ENCODE measurements at regions not wholly inside any gene's neighbourhood (a gene's known extent, or its start where the extent isn't known, plus 50 kb on each side); places are given as distances from the start of the nearest gene placed in this dataset.

- TF ChIP-seq CTCF (IDR thresholded peaks at IDR 0.05) = no peak
- H3K36me3 ChIP-seq (ENCODE audit: control insufficient read depth, insufficient read depth, low read length) = no peaks in the 10 kb centered on the region
- H3K27me3 ChIP-seq (ENCODE audit: control insufficient read depth, insufficient read depth, low read length) = no peaks in the 10 kb centered on the region
- no peak overlapping the region for H3K4me2 ChIP-seq (ENCODE audit: low read length)
- no peak overlapping the region for H3K9ac ChIP-seq
- H3K4me1 ChIP-seq = no peaks in the 10 kb centered on the region
- no peaks in the 10 kb centered on the region for H3K79me2 ChIP-seq
- H2AFZ ChIP-seq = no peak overlapping the region
- H3K4me3 ChIP-seq (ENCODE audit: low read depth, low read length) = no peak overlapping the region
- H3K27ac ChIP-seq = no peak overlapping the region
- no peaks in the 10 kb centered on the region for H3K9me3 ChIP-seq (ENCODE audit: control insufficient read depth, low read length)
Observed at GRCh38 chr3:94694894-94695293, 632.0 kb downstream of the NSUN3 start.

DNA sequence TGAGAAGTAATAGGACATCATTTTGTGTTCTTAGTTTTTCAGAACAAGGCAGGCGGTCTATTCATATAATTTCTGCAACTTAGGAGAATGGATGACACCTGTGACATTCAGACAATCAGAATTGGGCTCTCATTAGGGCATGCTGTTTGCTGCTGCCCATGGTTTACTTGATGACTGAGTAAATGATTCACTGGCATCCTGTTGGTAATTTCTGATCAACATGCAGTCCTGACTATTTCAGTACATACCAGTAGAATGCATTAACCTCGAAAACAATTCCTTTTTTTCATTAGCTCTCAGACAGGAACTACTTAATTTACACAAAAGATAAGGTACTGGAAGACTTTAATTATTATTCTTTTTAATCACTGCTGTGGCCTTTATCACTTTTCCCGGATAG, 641.6 kb downstream of the NSUN3 start:
- H3K27me3 ChIP-seq (ENCODE audit: control insufficient read depth, insufficient read depth, low read length) = no peaks in the 10 kb centered on the region
- H3K4me1 ChIP-seq = no peaks in the 10 kb centered on the region
- H2AFZ ChIP-seq = no peak overlapping the region
- TF ChIP-seq CTCF (IDR thresholded peaks at IDR 0.05) = no peak
- no peaks in the 10 kb centered on the region for H3K36me3 ChIP-seq (ENCODE audit: control insufficient read depth, insufficient read depth, low read length)
- H3K4me2 ChIP-seq (ENCODE audit: low read length) = no peak overlapping the region
- no peaks in the 10 kb centered on the region for H3K9me3 ChIP-seq (ENCODE audit: control insufficient read depth, low read length)
- H3K4me3 ChIP-seq (ENCODE audit: low read depth, low read length) = no peak overlapping the region
- no peak overlapping the region for H3K9ac ChIP-seq
- no peaks in the 10 kb centered on the region for H3K79me2 ChIP-seq
- no peak overlapping the region for H3K27ac ChIP-seq

GRCh38 chr3:94709249-94709902, 646.5 kb downstream of the NSUN3 start:
- no peak for TF ChIP-seq CTCF (IDR thresholded peaks at IDR 0.05)
- no peak overlapping the region for H3K9ac ChIP-seq
- H3K4me1 ChIP-seq = no peaks in the 10 kb centered on the region
- H3K36me3 ChIP-seq (ENCODE audit: control insufficient read depth, insufficient read depth, low read length) = no peaks in the 10 kb centered on the region
- no peaks in the 10 kb centered on the region for H3K79me2 ChIP-seq
- no peak overlapping the region for H3K4me2 ChIP-seq (ENCODE audit: low read length)
- no peak overlapping the region for H2AFZ ChIP-seq
- H3K27me3 ChIP-seq (ENCODE audit: control insufficient read depth, insufficient read depth, low read length) = no peaks in the 10 kb centered on the region
- H3K27ac ChIP-seq = no peak overlapping the region
- H3K9me3 ChIP-seq (ENCODE audit: control insufficient read depth, low read length) = no peaks in the 10 kb centered on the region
- no peak overlapping the region for H3K4me3 ChIP-seq (ENCODE audit: low read depth, low read length)

DNA sequence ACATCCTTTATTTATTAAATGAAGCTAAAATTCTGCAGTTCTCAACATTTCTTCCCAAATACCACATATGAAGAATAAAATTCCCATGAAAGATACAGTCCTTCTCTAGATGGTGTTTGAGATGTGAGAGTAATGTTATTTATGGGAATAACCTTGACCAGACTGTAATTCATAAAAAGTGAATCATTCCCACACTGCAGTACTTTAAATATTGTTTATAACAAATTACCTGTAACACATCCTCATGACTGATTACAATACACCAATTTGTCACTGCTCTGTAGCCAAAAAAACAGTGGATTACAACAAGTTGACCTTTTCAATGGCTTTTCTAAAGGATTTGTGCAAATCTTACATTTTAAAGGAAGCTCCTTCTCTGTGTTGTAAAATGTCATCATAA, 651.3 kb downstream of the NSUN3 start:
- no peaks in the 10 kb centered on the region for H3K4me1 ChIP-seq
- H3K27ac ChIP-seq = no peak overlapping the region
- no peaks in the 10 kb centered on the region for H3K79me2 ChIP-seq
- H2AFZ ChIP-seq = no peak overlapping the region
- no peak overlapping the region for H3K4me3 ChIP-seq (ENCODE audit: low read depth, low read length)
- no peak overlapping the region for H3K9ac ChIP-seq
- no peaks in the 10 kb centered on the region for H3K27me3 ChIP-seq (ENCODE audit: control insufficient read depth, insufficient read depth, low read length)
- H3K9me3 ChIP-seq (ENCODE audit: control insufficient read depth, low read length) = no peaks in the 10 kb centered on the region
- no peak overlapping the region for H3K4me2 ChIP-seq (ENCODE audit: low read length)
- TF ChIP-seq CTCF (IDR thresholded peaks at IDR 0.05) = no peak
- H3K36me3 ChIP-seq (ENCODE audit: control insufficient read depth, insufficient read depth, low read length) = no peaks in the 10 kb centered on the region

DNA sequence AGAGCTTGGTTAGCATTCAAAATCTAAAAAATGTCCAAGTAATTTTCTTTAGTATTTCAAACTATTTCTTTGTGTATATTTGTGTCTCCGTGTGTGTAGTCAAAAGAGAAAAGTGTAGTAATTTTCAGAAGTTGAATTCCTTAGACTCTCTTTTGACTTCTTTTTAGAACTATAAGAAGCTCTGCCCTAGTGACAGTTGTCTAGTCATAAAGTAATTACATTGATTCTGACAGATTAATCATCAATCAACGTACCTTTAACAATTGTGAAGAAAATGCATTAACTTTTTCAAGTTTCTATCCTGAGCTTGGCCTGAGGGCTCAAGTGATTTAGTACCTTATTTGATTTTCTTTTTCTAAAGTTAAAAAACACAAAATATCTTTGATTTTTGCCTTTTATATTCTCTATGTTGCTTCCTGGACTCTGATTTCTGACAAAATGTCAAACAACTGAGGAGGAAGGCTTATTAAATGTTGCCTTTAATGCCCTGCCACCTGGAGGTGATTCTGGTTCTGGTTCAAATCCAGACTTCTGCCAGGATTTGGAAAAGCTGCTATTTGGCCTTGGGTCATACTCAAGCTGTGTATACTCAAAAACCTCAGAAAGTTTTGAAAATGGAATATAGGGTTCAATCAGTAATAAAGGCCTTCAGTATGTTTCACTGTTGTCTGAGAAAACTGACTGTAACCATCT, 653.6 kb downstream of the NSUN3 start:
- TF ChIP-seq CTCF (IDR thresholded peaks at IDR 0.05) = no peak
- H3K4me3 ChIP-seq (ENCODE audit: low read depth, low read length) = no peak overlapping the region
- H2AFZ ChIP-seq = no peak overlapping the region
- no peak overlapping the region for H3K27ac ChIP-seq
- no peaks in the 10 kb centered on the region for H3K9me3 ChIP-seq (ENCODE audit: control insufficient read depth, low read length)
- H3K4me1 ChIP-seq = no peaks in the 10 kb centered on the region
- no peaks in the 10 kb centered on the region for H3K27me3 ChIP-seq (ENCODE audit: control insufficient read depth, insufficient read depth, low read length)
- no peaks in the 10 kb centered on the region for H3K36me3 ChIP-seq (ENCODE audit: control insufficient read depth, insufficient read depth, low read length)
- H3K79me2 ChIP-seq = no peaks in the 10 kb centered on the region
- H3K9ac ChIP-seq = no peak overlapping the region
- no peak overlapping the region for H3K4me2 ChIP-seq (ENCODE audit: low read length)

All from parathyroid adenoma (tissue), 2 donors.